SH-SY5Y (cell line): ENCODE measurements at regions not wholly inside any gene's neighbourhood (a gene's known extent, or its start where the extent isn't known, plus 50 kb on each side); places are given as distances from the start of the nearest gene placed in this dataset.

Experiments used
- GATA2 ChIP-seq: IDR thresholded peaks from 2 replicates; pipeline ENCODE4 v1.6.1; 2011; ENCODE audit warnings: mild to moderate bottlenecking, low read depth, low read length
- GATA3 ChIP-seq: IDR thresholded peaks from 2 replicates; pipeline ENCODE4 v1.6.1; 2011; ENCODE audit warnings: low read depth, mild to moderate bottlenecking, low read length, moderate library complexity

- TF ChIP-seq GATA2 (no peak), GATA3 (no peak)
Observed at GRCh38 chr1:60173729-60174505, 100.3 kb upstream of the C1orf87 start.
